H7 (cell line): ENCODE measurements at regions not wholly inside any gene's neighbourhood (a gene's known extent, or its start where the extent isn't known, plus 50 kb on each side); places are given as distances from the start of the nearest gene placed in this dataset.
"Not testable (repeated sequence)": the region's sequence is repeated elsewhere in the genome, so short reads cannot be mapped to it uniquely, and the experiment has no call there.

ENCODE experiments used
- DNase-seq: peaks from one replicate; pipeline ENCODE4 v3.0.0; 2012
- H3K27me3 ChIP-seq: 2 replicates; pipeline ENCODE4 v1.6.0; 2011; ENCODE audit warnings: mild to moderate bottlenecking, low read length; ENCODE audit not compliant: control insufficient read depth, insufficient read depth
- H3K36me3 ChIP-seq: replicated peaks from 2 replicates; pipeline ENCODE4 v1.5.1; 2011; ENCODE audit warnings: low read length; ENCODE audit not compliant: control insufficient read depth, insufficient read depth
- H3K4me3 ChIP-seq: 2 replicates; pipeline ENCODE4 v1.5.1; 2011; ENCODE audit warnings: low read depth, mild to moderate bottlenecking, control low read depth, low read length, moderate library complexity; ENCODE audit not compliant: insufficient read depth

- H3K4me3 ChIP-seq = no peak overlapping the region
- no peaks in the 10 kb centered on the region for H3K27me3 ChIP-seq
- no peak for DNase-seq
- no peaks in the 10 kb centered on the region for H3K36me3 ChIP-seq
Measured at GRCh38 chr6:147999001-147999540, 343.6 kb upstream of the SASH1 start.

- Histone ChIP-seq H3K36me3 (no peaks in the 10 kb centered on the region), H3K27me3 (no peaks in the 10 kb centered on the region), H3K4me3 (no peak overlapping the region)
- DNase-seq = no peak
Measured at GRCh38 chr6:148001844-148002642, 340.6 kb upstream of the SASH1 start.

GRCh38 chr6:148004651-148005050 is 338.0 kb upstream of the SASH1 start:
- H3K4me3 ChIP-seq = no peak overlapping the region
- no peaks in the 10 kb centered on the region for H3K36me3 ChIP-seq
- no peak for DNase-seq

GRCh38 chr6:148005806-148006205 is 336.8 kb upstream of the SASH1 start:
- no peak overlapping the region for H3K4me3 ChIP-seq
- no peaks in the 10 kb centered on the region for H3K27me3 ChIP-seq
- no peak for DNase-seq
- no peaks in the 10 kb centered on the region for H3K36me3 ChIP-seq

More at GRCh38 chr6:148004651-148005050, 338.0 kb upstream of the SASH1 start:
- no peaks in the 10 kb centered on the region for H3K27me3 ChIP-seq

- not testable (repeated sequence) for H3K4me3 ChIP-seq, H3K36me3 ChIP-seq, H3K27me3 ChIP-seq, DNase-seq
Measured at GRCh38 chr6:148010516-148010915, 332.1 kb upstream of the SASH1 start.

- Histone ChIP-seq H3K36me3 (no peaks in the 10 kb centered on the region), H3K27me3 (no peaks in the 10 kb centered on the region), H3K4me3 (no peak overlapping the region)
- DNase-seq = no peak
Measured at GRCh38 chr6:148016013-148016412, 326.6 kb upstream of the SASH1 start.

GRCh38 chr6:148021165-148021564 is 321.5 kb upstream of the SASH1 start:
- no peak for DNase-seq
- no peaks in the 10 kb centered on the region for H3K36me3 ChIP-seq

GRCh38 chr6:148021699-148022098 is 320.9 kb upstream of the SASH1 start:
- H3K36me3 ChIP-seq = no peaks in the 10 kb centered on the region
- DNase-seq = peak; percentile 5
- no peaks in the 10 kb centered on the region for H3K27me3 ChIP-seq
- no peak overlapping the region for H3K4me3 ChIP-seq

More at GRCh38 chr6:148021165-148021564, 321.5 kb upstream of the SASH1 start:
- Histone ChIP-seq H3K4me3 (no peak overlapping the region), H3K27me3 (no peaks in the 10 kb centered on the region)

- not testable (repeated sequence) for H3K4me3 ChIP-seq, H3K36me3 ChIP-seq, DNase-seq, H3K27me3 ChIP-seq
Measured at GRCh38 chr6:148022279-148022678, 320.4 kb upstream of the SASH1 start.

GRCh38 chr6:148027201-148027600 is 315.4 kb upstream of the SASH1 start:
- Histone ChIP-seq H3K36me3 (no peaks in the 10 kb centered on the region), H3K4me3 (no peak overlapping the region), H3K27me3 (no peaks in the 10 kb centered on the region)
- DNase-seq = peak; percentile 6

- DNase-seq = no peak
- no peaks in the 10 kb centered on the region for H3K27me3 ChIP-seq
- no peaks in the 10 kb centered on the region for H3K36me3 ChIP-seq
- no peak overlapping the region for H3K4me3 ChIP-seq
Measured at GRCh38 chr6:148035806-148036390, 306.7 kb upstream of the SASH1 start.

- Histone ChIP-seq H3K27me3 (no peaks in the 10 kb centered on the region), H3K4me3 (no peak overlapping the region), H3K36me3 (no peaks in the 10 kb centered on the region)
- DNase-seq = no peak
Measured at GRCh38 chr6:148037496-148037895, 305.1 kb upstream of the SASH1 start.

GRCh38 chr6:148041546-148041945 is 301.1 kb upstream of the SASH1 start:
- H3K36me3 ChIP-seq = no peaks in the 10 kb centered on the region
- DNase-seq = no peak
- H3K4me3 ChIP-seq = no peak overlapping the region
- H3K27me3 ChIP-seq = no peaks in the 10 kb centered on the region

- Histone ChIP-seq H3K27me3 (no peaks in the 10 kb centered on the region), H3K36me3 (no peaks in the 10 kb centered on the region), H3K4me3 (no peak overlapping the region)
- DNase-seq = no peak
Measured at GRCh38 chr6:148042536-148042935, 300.1 kb upstream of the SASH1 start.

- Histone ChIP-seq H3K4me3 (no peak overlapping the region), H3K27me3 (no peaks in the 10 kb centered on the region), H3K36me3 (no peaks in the 10 kb centered on the region)
- DNase-seq = no peak
Measured at GRCh38 chr6:148044261-148044751, 298.3 kb upstream of the SASH1 start.
